ENCODE measurements at regions not wholly inside any gene's neighbourhood (a gene's known extent, or its start where the extent isn't known, plus 50 kb on each side); places are given as distances from the start of the nearest gene placed in this dataset.
"Not testable (repeated sequence)": the region's sequence is repeated elsewhere in the genome, so short reads cannot be mapped to it uniquely, and the experiment has no call there.

- DNase-seq: no peak
Measured at GRCh38 chr16:61150351-61150750, 885.9 kb downstream of the CDH8 start.

DNA sequence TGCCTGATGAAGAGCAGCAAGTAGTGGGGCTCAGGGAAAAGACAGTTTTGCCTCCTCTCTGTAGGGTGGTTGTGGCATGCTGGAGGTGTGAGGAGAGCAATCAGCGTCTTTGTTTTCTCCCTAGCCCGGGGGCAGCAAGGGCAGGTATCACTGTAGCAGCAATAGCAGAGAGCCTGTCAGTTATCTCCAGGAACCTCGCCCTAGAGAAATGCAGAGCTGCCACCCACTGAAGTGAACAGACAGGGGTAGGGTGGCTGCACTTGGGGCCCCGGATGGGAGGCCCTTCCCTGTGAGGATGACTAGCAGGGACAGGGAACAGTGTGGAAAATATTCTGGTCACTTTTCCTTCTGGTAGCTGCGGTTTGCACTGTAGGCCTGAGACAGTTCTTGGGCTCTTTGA lies 886.5 kb downstream of the CDH8 start:
- DNase-seq: no peak

DNA sequence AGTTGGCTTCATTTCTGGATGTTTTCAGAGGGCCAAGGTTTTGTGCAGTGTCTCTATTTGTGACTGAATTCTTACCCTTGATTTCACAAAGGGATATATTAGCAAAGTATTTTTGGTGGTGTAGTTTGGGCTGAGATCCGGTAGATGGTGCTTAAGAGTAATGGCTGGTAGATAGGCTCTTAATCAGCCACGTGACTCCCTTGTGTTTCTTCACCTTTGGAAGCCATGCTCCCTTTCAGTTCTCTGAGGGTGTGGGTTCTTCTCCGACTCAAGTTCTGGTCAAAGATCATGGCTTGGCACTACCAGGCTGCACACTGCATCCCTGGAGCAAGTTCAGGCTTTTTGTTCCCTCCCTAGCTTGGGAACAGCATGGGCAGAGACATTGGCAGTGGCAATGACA lies 887.3 kb downstream of the CDH8 start:
- DNase-seq: no peak

GRCh38 chr16:61146429-61146828 lies 889.8 kb downstream of the CDH8 start:
- DNase-seq: no peak

- DNase-seq: no peak
Measured at GRCh38 chr16:61131447-61131846, 904.8 kb downstream of the CDH8 start.

DNA sequence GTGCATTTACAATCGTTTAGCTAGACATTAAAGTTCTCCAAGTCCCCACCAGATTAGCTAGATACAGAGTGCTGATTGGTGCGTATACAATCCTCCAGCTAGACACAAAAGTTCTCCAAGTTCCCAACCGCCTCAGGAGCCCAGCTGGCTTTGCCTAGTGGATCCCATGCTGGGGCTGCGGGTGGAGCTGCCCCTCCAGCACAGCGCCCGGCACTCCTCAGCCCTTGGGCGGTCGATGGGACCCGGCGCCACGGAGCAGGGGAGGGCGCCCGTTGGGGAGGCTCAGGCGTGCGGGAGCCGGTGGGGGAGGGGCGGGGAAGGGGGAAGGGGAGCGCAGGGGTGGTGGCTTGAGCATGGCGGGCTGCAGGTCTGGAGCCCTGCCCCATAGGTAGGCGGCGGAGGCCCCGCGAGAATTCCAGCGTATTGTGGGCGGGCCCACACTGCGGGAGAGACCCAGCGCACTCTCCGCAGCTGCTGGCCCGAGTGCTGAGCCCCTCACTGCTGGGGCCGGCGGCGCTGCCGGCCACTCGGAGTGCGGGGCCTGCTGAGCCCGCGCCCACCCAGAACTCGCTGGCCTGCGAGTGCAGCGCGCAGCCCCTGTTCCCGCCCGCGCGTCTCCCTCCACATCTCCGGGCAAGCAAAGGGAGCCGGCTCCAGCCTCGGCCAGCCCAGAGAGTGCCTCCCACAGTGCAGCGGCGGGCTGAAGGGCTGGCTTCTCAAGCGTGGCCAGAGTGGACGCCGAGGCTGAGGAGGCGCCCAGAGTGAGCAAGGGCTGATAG lies 907.5 kb downstream of the CDH8 start:
- no peak for DNase-seq

DNA sequence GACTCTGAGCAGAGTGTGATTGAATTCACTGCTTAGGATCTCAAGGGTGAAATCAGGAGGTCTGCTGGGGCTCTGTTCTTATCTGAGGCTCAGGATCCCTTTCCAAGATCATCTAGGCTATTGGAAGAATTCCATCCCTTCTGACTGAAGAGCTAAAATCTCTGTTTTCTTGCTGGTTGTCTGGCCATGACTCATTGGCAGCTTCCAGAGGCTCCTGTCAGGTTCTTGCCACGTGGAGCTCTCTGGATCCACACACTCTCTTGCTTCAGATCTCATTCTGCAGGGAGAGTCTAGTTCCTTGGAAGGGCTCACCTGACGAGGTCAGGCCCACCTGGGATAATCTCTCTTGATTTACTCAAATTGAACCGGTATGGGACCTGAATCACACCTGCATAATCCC lies 930.7 kb downstream of the CDH8 start:
- no peak for DNase-seq

GRCh38 chr16:61098505-61098904 lies 937.7 kb downstream of the CDH8 start:
- no peak for DNase-seq

DNA sequence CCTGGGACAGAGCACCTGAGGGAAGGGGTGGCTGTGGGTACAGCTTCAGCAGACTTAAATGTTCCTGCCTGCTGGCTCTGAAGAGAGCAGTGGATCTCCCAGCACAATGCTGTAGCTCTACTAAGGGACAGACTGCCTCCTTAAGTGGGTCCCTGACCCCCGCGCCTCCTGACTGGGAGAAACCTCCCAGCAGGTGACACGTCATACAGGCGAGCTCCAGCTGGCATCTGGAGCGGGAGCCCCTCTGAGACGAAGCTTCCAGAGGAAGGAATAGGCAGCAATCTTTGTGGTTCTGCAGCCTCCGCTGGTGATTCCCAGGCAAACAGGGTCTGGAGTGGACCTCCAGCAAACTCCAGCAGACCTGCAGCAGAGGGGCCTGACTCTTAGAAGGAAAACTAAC lies 944.9 kb downstream of the CDH8 start:
- DNase-seq: not testable (repeated sequence)

- DNase-seq: no peak
Measured at GRCh38 chr16:61083711-61084110, 952.5 kb downstream of the CDH8 start.

GRCh38 chr16:61074324-61074723 lies 961.9 kb downstream of the CDH8 start:
- no peak for DNase-seq

GRCh38 chr16:61057635-61058034 lies 978.6 kb downstream of the CDH8 start:
- DNase-seq: no peak

GRCh38 chr16:61050547-61050946 lies 985.7 kb downstream of the CDH8 start:
- DNase-seq: peak; percentile 71

GRCh38 chr16:61045931-61046330 lies 990.3 kb downstream of the CDH8 start:
- DNase-seq: no peak

- DNase-seq: no peak
Measured at GRCh38 chr16:61042737-61043136, 993.5 kb downstream of the CDH8 start.

DNA sequence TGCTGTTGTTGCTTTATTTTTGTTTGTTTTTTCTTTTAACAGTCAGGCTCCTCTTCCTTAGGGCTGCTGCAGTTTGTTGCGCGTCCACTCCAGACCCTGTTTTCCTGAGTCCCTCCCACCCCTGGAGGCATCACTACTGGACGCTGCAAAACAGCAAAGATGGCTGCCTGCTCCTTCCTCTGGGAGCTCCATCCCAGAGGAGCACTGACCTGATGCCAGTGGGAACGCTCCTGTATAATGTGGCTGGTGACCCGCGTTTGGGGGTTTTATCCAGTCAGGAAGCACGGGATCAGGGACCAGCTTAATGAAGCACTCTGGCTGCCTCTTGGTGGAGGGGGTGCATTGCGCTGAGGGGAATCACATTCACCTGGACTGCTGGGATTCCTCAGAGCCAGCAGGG lies 1005.6 kb downstream of the CDH8 start:
- no peak for DNase-seq

- no peak for DNase-seq
Measured at GRCh38 chr16:61024180-61024900, 1011.9 kb downstream of the CDH8 start.

DNA sequence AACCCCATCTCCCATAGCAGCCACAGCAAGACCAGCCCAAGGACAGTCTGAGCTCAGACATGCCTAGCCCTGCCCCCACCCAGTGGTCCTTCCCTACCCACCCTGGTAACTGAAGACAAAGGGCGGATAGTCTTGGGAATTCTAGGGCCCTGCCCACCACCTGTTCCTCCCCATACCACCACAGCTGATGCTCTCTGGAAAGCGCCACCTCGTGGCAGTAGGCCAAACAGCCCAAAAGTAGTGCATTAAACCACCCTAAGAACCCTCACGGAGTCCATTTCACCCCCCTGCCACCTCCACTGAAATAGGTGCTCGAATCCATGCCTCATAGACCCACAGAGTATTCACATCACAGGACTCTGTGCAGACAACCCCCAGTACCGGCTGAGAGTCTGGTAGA lies 1021.4 kb downstream of the CDH8 start:
- no peak for DNase-seq

DNA sequence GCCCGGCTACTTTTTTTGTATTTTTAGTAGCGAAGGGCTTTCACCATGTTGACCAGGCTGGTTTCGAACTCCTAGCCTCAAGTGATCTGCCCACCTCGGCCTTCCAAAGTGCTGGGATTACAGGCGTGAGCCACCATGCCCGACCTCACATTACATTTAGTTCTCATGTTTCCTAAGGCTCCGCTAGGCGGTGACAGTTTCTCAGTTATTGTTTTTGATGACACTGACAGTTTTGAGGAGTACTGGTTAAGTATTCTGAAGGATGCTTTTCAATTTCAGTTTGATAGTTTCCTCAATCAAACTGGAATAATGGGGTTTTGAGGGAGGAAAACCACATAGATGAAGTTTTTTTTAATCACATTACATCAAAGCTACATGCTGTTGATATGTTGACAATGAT lies 1028.5 kb downstream of the CDH8 start:
- no peak for DNase-seq

- DNase-seq: no peak
Measured at GRCh38 chr16:61005952-61006351, 1030.3 kb downstream of the CDH8 start.

DNA sequence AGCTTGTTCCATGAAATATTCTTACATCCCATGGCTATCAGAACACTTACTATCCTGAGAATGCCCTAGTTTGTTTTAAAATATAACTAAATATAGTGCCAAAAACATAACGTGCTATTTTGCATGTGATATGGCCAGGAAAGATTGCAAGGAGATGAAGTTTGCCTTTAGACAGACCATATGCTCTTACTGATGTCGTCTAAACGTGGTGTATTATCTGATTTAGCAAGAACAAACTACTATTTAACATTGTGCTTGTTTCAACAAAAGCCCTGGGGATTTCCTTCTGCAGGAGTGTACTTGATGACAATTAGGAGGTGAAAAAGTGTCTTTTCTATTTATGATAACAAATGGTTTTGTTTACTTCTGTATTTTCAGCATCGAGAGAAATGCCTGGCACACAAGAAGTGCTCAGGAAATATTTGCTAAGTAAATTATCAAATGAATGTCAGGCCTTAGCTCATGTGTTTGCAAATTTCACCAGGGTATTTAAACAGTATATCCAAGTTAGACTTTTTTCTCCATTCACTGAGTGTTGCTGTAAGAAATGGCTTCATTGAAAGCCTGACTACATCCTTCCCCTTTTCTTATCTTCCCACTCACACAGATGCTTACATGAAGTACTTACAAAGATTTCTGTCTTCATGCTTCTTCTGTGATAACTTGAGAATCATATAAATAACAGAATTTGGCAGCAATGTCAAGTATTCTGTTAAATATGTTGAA lies 1033.6 kb downstream of the CDH8 start:
- DNase-seq: peak; percentile 33

DNA sequence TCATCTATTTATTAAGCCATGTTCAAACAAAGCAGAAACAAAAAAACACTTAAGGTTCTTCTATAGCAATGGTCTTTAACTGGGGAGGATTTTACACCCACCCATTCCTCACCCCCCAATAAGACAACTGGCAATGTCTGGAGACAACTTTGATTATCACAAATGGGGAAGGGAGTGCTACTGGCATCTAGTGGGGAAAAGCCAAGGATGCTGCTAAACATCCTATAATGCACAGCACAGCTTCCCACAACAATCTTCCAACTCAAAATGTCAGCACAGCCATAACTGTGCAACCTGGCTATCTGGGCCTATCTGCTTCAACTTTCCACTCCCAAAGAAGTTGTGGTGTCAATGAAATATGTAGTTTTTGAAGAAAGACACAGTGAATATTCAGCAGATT lies 1044.4 kb downstream of the CDH8 start:
- no peak for DNase-seq

DNA sequence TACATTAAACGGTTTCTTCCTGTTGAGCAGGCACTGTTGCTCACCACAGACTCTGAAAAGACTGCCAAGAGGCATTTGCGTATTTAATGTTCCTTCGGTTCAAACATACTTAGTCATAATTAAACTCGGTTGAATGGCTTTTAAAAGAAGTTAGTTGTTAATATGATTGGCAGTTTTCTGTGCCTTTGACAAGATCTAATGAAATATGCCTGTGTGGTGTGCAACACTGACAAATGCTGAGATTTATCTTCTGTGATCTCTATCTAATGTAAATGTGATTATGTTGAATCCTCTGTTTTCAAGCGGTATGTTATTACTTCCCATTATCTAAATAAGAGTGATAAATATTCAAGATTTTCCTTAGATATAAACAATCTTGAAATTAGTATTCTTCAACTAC lies 1046.6 kb downstream of the CDH8 start:
- DNase-seq: no peak

DNA sequence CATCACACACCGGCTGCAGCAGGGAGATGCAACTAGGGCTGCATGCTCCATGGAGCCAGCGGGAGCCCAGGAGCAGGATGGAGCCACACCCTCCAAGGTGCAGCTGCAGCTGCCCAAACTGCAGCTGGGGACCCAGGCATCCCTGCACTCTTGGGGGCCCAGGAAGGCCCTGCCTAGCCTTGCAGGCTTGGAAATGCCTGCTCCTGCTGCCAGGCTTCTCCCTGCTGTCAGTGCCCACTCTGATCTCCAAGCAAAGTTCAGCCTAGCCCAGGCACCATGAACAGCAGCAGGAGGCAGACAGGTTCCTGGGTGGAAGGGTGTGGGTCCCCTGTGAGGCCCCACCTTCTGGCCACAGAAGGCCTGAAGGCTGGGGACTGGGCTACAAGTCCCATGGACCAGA lies 1057.1 kb downstream of the CDH8 start:
- no peak for DNase-seq
